Tibial artery (tissue), 4 donors: ENCODE measurements at regions not wholly inside any gene's neighbourhood (a gene's known extent, or its start where the extent isn't known, plus 50 kb on each side); places are given as distances from the start of the nearest gene placed in this dataset.

Experiments
- DNase-seq, 2 donors: peaks; one replicate each; pipeline ENCODE4 v3.0.0-alpha.2; 2019
- H3K27ac ChIP-seq, 2 donors: fragments of 200-600 bp; sonication (generic) in 1 of 2; 1 replicate in 1 of 2; 2 replicates in 1 of 2; pipeline ENCODE4 v1.5.1; 2018 to 2019; ENCODE audit warnings: mild to moderate bottlenecking in 1 of 2
- H3K27me3 ChIP-seq, 2 donors: fragments of 200-600 bp; sonication (generic) in 1 of 2; one replicate each; pipeline versions ENCODE4 v1.5.1 to v1.6.0; 2016 to 2019
- H3K36me3 ChIP-seq, 3 donors: fragments of 200-600 bp; sonication (generic) in 2 of 3; one replicate each; pipeline ENCODE4 v1.5.1; 2016 to 2019; ENCODE audit warnings: mild to moderate bottlenecking in 2 of 3
- H3K4me1 ChIP-seq, 4 donors: fragments of 200-600 bp; sonication (generic) in 2 of 4; 1 replicate in 3 of 4; 2 replicates in 1 of 4; pipeline ENCODE4 v1.5.1; 2016 to 2019
- H3K4me3 ChIP-seq, 2 donors: fragments of 200-600 bp; sonication (generic) in 1 of 2; 1 replicate in 1 of 2; 2 replicates in 1 of 2; pipeline ENCODE4 v1.5.1; 2018 to 2019; ENCODE audit warnings: mild to moderate bottlenecking in 2 of 2
- H3K9me3 ChIP-seq, 3 donors: fragments of 200-600 bp; sonication (generic) in 1 of 3; one replicate each; pipeline ENCODE4 v1.5.1; 2016 to 2019
- CTCF ChIP-seq, 2 experiments: fragments of 200-600 bp in 1 of 2; fragments of 450-650 bp in 1 of 2; IDR thresholded peaks; one replicate each; pipeline ENCODE4 v1.5.1; 2017 to 2019; ENCODE audit warnings: antibody characterized with exemption in 2 of 2, mild to moderate bottlenecking in 1 of 2, moderate library complexity in 1 of 2
- intact Hi-C: fragments of 100-400 bp; cut with DNase I; formaldehyde crosslinking; loops from one replicate; pipeline ENCODE4 v1.15.0; 2023; ENCODE audit warnings: low total_unique reads

GRCh38 chr3:28680050-28680449 is 331.4 kb upstream of the AZI2 start:
- Histone ChIP-seq H3K27ac (no peak overlapping the region), H3K4me3 (no peak overlapping the region), H3K36me3 (no peaks in the 10 kb centered on the region), H3K27me3 (no peaks in the 10 kb centered on the region), H3K4me1 (peaks cover 0 to 11% (median 0%) of the 10 kb centered on the region in 4 donors), H3K9me3 (no peaks in the 10 kb centered on the region)
- intact Hi-C loops: no loop called here
- TF ChIP-seq CTCF (IDR thresholded peaks at IDR 0.05): no peak
- DNase-seq: no peak

GRCh38 chr3:28682121-28682520 is 333.5 kb upstream of the AZI2 start:
- no peak for TF ChIP-seq CTCF (IDR thresholded peaks at IDR 0.05)
- Histone ChIP-seq H3K36me3 (no peaks in the 10 kb centered on the region), H3K9me3 (no peaks in the 10 kb centered on the region), H3K4me1 (peaks cover 0 to 17% (median 0%) of the 10 kb centered on the region in 4 donors), H3K4me3 (no peak overlapping the region), H3K27ac (no peak overlapping the region), H3K27me3 (no peaks in the 10 kb centered on the region)
- intact Hi-C loops: no loop called here
- DNase-seq: no peak

- Histone ChIP-seq H3K4me3 (no peak overlapping the region), H3K27ac (no peak overlapping the region), H3K36me3 (no peaks in the 10 kb centered on the region), H3K27me3 (no peaks in the 10 kb centered on the region), H3K9me3 (no peaks in the 10 kb centered on the region), H3K4me1 (peaks cover 0 to 7% (median 0%) of the 10 kb centered on the region in 4 donors)
- intact Hi-C loops: no loop called here
- DNase-seq: no peak
- no peak for TF ChIP-seq CTCF (IDR thresholded peaks at IDR 0.05)
Measured at GRCh38 chr3:28690176-28690575, 341.6 kb upstream of the AZI2 start.

- Histone ChIP-seq H3K4me3 (no peak overlapping the region), H3K36me3 (no peaks in the 10 kb centered on the region), H3K9me3 (no peaks in the 10 kb centered on the region), H3K4me1 (no peaks in the 10 kb centered on the region), H3K27me3 (no peaks in the 10 kb centered on the region), H3K27ac (no peak overlapping the region)
- TF ChIP-seq CTCF (IDR thresholded peaks at IDR 0.05): no peak
- intact Hi-C loops: no loop called here
- no peak for DNase-seq
Measured at GRCh38 chr3:28698706-28699105, 350.1 kb upstream of the AZI2 start.

GRCh38 chr3:28699283-28699682 is 350.7 kb upstream of the AZI2 start:
- no peak overlapping the region for H3K4me3 ChIP-seq
- H3K9me3 ChIP-seq: no peaks in the 10 kb centered on the region
- no peak overlapping the region for H3K27ac ChIP-seq
- H3K4me1 ChIP-seq: no peaks in the 10 kb centered on the region
- intact Hi-C loops: no loop called here
- no peaks in the 10 kb centered on the region for H3K36me3 ChIP-seq
- no peak for TF ChIP-seq CTCF (IDR thresholded peaks at IDR 0.05)
- no peaks in the 10 kb centered on the region for H3K27me3 ChIP-seq
- no peak for DNase-seq

- no peak overlapping the region for H3K27ac ChIP-seq
- no peak for TF ChIP-seq CTCF (IDR thresholded peaks at IDR 0.05)
Measured at GRCh38 chr3:28700728-28701127, 352.1 kb upstream of the AZI2 start.

More at GRCh38 chr3:28700728-28701127, 352.1 kb upstream of the AZI2 start:
- Histone ChIP-seq H3K9me3 (no peaks in the 10 kb centered on the region), H3K36me3 (no peaks in the 10 kb centered on the region), H3K27me3 (no peaks in the 10 kb centered on the region), H3K4me3 (no peak overlapping the region), H3K4me1 (no peaks in the 10 kb centered on the region)
- DNase-seq: no peak
- intact Hi-C loops: no loop called here
